SK-N-MC (cell line): ENCODE measurements at regions not wholly inside any gene's neighbourhood (a gene's known extent, or its start where the extent isn't known, plus 50 kb on each side); places are given as distances from the start of the nearest gene placed in this dataset.

ENCODE experiments used
- FOXP2 ChIP-seq: optimal IDR thresholded peaks from 2 replicates; pipeline ENCODE3; 2011; ENCODE audit warnings: mild to moderate bottlenecking, moderate library complexity; ENCODE audit not compliant: insufficient read depth; ENCODE audit errors: extremely low read length, control extremely low read depth
- POLR2AphosphoS5 ChIP-seq: IDR thresholded peaks from 2 replicates; pipeline ENCODE4 v1.6.1; 2012; ENCODE audit warnings: mild to moderate bottlenecking, low read depth, low read length, borderline replicate concordance

GRCh38 chr2:225764346-225764745, 364.8 kb downstream of the NYAP2 start:
- no peak for TF ChIP-seq FOXP2
- TF ChIP-seq POLR2AphosphoS5: no peak
